Stimulated activated naive CD8-positive, alpha-beta T cell treated with anti-CD3 and anti-CD28 coated beads, Interleukin-15, Interleukin-2, amounts not matched to agents 100 ng/mL and 50 ng/mL, for 24 hours (primary cell): ENCODE measurements at regions not wholly inside any gene's neighbourhood (a gene's known extent, or its start where the extent isn't known, plus 50 kb on each side); places are given as distances from the start of the nearest gene placed in this dataset.

Experiments used
- H3K27ac Mint-ChIP-seq: one replicate; pipeline ENCODE4 v1.8.0; 2021; ENCODE audit warnings: mild to moderate bottlenecking, mixed read lengths
- H3K27me3 Mint-ChIP-seq: one replicate; pipeline ENCODE4 v1.8.0; 2021; ENCODE audit warnings: mixed read lengths
- H3K36me3 Mint-ChIP-seq: one replicate; pipeline ENCODE4 v1.8.0; 2021; ENCODE audit warnings: low read depth, mixed read lengths
- H3K4me1 Mint-ChIP-seq: one replicate; pipeline ENCODE4 v1.8.0; 2021; ENCODE audit warnings: low read depth, mixed read lengths
- H3K4me3 Mint-ChIP-seq: one replicate; pipeline ENCODE4 v1.8.0; 2021; ENCODE audit warnings: mild to moderate bottlenecking, mixed read lengths
- H3K9me3 Mint-ChIP-seq: one replicate; pipeline ENCODE4 v1.8.0; 2021; ENCODE audit warnings: mixed read lengths

DNA sequence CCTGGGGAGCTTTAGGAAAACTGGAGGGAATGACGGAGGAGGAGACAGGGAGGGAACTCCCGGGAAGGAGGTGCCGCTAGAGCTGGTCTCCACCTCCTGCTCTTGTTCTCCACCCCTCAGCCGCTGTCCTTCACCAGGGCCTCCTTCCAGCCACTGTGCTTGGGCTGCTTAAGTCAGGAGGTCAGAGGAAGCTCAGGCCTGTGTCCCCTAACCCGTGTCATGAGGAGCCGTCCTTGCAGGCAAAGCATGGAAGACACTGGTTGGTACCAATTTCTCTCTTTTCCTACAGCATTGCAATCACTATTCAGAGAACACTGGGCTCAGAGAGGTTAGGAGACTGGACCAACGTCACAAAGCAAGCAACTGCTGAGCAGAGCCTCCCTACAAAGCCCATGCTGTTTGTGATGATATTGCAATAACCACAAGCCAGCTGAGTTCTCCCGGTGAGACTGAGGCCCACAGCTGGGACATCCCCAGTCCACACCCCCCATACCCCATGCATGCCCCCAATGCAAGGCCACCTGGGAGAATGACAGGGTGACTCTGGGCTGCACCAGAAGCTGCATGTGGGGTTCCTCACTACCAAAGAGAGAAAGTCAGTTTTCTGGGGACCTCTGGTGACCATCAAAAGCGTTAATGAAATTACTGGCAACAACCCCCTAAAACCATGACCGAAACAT is 427.5 kb downstream of the NPHP4 start:
- no peaks in the 10 kb centered on the region for H3K4me1 Mint-ChIP-seq
- no peak overlapping the region for H3K27ac Mint-ChIP-seq
- no peaks in the 10 kb centered on the region for H3K36me3 Mint-ChIP-seq
- H3K4me3 Mint-ChIP-seq, result no peak overlapping the region
- peaks cover 11% of the 10 kb centered on the region for H3K9me3 Mint-ChIP-seq
- peaks cover 6% of the 10 kb centered on the region for H3K27me3 Mint-ChIP-seq

DNA sequence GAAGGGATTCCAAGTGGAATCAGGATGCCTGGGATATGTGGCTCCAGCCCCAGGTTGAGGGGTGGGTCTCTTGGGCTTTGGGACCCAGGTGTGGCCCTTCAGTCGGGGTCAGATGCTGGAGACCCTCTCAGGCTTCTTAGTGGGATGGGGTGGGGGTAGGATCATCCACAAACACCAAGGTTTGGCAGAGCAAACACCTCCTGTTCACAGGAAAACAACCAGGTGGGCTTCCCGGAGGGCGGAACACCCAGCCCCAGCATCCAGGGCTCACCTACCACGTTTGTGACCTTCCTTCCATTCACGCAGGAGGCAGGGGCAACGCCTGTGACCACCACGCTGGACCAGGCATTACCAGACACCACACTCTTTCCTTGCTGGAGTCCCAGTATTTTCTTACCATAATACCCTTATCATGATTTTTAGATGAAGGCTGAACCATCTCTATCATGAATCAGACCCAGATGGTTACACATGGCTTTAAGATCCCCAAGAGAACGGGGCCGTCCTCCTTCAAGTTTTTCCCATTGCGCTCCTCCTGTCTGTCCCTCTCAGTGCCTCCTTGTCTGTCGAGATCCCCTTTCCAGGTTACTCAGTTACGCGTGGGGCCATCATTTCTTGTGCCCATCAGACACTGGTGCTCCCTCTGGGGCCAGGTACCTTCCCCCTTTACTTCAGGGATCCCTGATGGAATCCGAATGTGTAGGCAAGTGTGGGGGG is 428.2 kb downstream of the NPHP4 start:
- no peaks in the 10 kb centered on the region for H3K36me3 Mint-ChIP-seq
- H3K27me3 Mint-ChIP-seq, result peaks cover 6% of the 10 kb centered on the region
- no peak overlapping the region for H3K4me3 Mint-ChIP-seq
- H3K4me1 Mint-ChIP-seq, result no peaks in the 10 kb centered on the region
- H3K27ac Mint-ChIP-seq, result no peak overlapping the region
- peaks cover 7% of the 10 kb centered on the region for H3K9me3 Mint-ChIP-seq

DNA sequence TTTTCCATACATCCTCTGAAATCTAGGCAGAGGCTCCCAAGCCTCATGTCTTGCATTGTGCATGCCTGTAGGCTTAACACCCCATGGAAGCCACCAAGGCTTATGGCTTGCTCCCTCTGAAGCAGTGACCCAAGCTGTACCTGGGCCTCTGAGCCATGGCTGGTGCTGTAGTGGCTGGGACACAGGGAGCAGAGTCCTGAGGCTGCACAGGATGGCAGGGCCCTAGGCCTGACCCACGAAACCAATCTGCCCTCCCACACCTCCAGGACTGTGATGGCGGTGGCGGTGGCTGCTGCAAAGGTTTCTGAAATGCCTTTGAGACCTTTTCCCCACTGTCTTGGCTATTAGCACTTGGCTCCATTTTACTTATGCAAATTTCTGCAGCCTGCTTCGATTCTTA is 429.5 kb downstream of the NPHP4 start:
- Mint-ChIP-seq H3K36me3 (no peaks in the 10 kb centered on the region), H3K27ac (no peak overlapping the region), H3K4me1 (no peaks in the 10 kb centered on the region), H3K9me3 (peaks cover 11% of the 10 kb centered on the region), H3K27me3 (peaks cover 6% of the 10 kb centered on the region), H3K4me3 (no peak overlapping the region)

DNA sequence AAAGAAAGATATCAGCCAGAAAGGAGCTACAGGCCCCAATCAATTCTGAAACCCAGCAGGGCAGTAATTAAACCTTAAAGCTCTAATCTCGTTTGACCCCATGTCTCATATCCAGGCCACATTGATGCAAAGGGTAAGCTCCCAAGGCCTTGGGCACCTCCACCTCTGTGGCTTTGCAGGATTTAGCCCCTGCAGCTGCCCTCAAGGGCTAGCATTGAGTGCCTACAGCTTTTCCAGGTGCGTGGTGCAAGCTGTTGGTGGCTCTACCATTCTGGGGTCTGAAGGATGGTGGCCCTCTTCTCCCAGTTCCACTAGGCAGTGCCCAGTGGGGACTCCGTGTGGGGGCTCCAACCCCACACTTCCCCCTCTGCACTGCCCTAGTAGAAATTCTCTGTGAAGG is 429.9 kb downstream of the NPHP4 start:
- H3K9me3 Mint-ChIP-seq, result peaks cover 11% of the 10 kb centered on the region
- no peak overlapping the region for H3K4me3 Mint-ChIP-seq
- H3K36me3 Mint-ChIP-seq, result no peaks in the 10 kb centered on the region
- no peak overlapping the region for H3K27ac Mint-ChIP-seq
- H3K4me1 Mint-ChIP-seq, result no peaks in the 10 kb centered on the region
- H3K27me3 Mint-ChIP-seq, result peaks cover 6% of the 10 kb centered on the region

DNA sequence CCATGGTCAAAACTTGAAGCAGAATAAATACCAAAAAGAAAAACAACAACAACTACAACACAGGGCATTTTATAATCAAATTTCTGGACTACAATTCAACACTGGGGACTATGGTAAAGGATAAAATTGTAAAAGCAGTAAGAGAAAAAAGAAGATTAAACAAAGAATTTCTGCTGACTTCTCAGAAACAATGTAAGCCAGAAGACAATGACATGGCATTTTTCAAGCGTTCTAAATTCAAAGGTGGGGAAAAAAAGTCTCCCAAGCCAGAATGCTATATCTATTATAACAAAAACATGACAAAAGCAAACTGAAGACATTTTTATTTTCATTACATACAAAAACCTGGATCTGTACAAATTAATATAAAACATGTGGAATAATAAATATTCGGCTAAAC is 433.1 kb downstream of the NPHP4 start:
- peaks cover 4% of the 10 kb centered on the region for H3K27me3 Mint-ChIP-seq
- no peaks in the 10 kb centered on the region for H3K4me1 Mint-ChIP-seq
- no peaks in the 10 kb centered on the region for H3K36me3 Mint-ChIP-seq
- H3K27ac Mint-ChIP-seq, result no peak overlapping the region
- H3K4me3 Mint-ChIP-seq, result no peak overlapping the region
- peaks cover 11% of the 10 kb centered on the region for H3K9me3 Mint-ChIP-seq

DNA sequence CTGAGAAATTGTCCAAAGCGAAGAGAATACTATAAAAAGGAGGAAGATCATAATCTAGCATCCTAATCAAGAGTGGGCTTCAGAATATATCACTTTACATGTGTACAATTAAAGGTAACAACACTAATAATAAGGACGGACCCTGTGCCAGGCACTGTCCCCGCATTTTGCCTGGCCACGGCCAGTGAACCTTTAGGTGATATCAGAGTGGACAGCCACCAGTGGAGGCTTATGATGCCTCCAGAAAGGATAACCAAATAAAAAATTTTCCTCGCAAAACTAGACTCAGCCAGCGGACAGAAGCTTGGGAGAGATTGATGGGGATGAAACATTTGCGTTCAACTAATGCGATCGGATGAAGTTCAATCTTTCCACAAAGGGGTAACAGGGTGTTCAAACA is 436.4 kb downstream of the NPHP4 start:
- no peaks in the 10 kb centered on the region for H3K4me1 Mint-ChIP-seq
- peaks cover 11% of the 10 kb centered on the region for H3K9me3 Mint-ChIP-seq
- no peak overlapping the region for H3K27ac Mint-ChIP-seq
- no peaks in the 10 kb centered on the region for H3K36me3 Mint-ChIP-seq
- peaks cover 6% of the 10 kb centered on the region for H3K27me3 Mint-ChIP-seq
- H3K4me3 Mint-ChIP-seq, result no peak overlapping the region

DNA sequence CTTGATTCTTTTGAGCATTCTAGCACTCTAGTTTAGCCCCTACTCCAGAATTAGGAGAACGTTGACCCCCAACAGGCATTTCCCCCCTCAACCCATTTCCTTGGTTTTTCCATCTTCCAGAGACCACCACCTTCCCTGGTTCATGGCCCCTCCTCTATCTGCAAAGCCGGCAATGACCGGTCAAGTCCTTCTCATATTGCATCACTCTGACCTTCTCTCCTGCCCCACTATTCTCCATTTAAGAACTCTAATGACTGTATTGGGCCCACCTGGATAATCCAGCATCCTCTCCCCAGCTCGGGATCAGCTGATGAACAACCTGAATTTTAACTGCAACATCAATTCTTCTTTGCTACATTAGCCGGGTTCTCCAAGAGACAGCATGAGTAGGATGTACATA is 437.4 kb downstream of the NPHP4 start:
- H3K4me1 Mint-ChIP-seq, result no peaks in the 10 kb centered on the region
- peaks cover 14% of the 10 kb centered on the region for H3K27me3 Mint-ChIP-seq
- H3K27ac Mint-ChIP-seq, result no peak overlapping the region

DNA sequence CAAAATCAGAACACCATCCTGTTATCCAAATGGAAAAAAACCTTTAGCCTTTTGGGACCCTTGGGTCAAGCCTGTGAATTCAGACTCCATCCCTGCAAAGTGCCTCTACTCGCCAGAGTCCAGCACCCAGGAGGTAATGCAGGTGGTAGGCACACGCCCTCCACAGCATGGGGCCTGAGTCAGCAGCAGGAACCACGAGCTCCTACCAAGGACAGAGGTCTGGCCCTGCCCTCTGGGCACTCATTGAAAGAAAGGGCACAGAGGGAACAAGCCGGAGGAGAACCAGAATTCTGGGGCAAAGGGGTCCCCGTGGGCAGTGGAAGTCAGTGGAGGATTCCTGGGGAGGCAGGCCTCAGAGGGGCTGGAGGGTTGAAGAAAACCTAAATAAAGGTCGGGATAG is 438.1 kb downstream of the NPHP4 start:
- H3K36me3 Mint-ChIP-seq, result no peaks in the 10 kb centered on the region
- peaks cover 20% of the 10 kb centered on the region for H3K27me3 Mint-ChIP-seq
- no peak overlapping the region for H3K4me3 Mint-ChIP-seq
- H3K9me3 Mint-ChIP-seq, result peaks cover 13% of the 10 kb centered on the region
- no peaks in the 10 kb centered on the region for H3K4me1 Mint-ChIP-seq
- H3K27ac Mint-ChIP-seq, result no peak overlapping the region

More for the DNA sequence above, 437.4 kb downstream of the NPHP4 start:
- no peak overlapping the region for H3K4me3 Mint-ChIP-seq
- peaks cover 13% of the 10 kb centered on the region for H3K9me3 Mint-ChIP-seq
- no peaks in the 10 kb centered on the region for H3K36me3 Mint-ChIP-seq

DNA sequence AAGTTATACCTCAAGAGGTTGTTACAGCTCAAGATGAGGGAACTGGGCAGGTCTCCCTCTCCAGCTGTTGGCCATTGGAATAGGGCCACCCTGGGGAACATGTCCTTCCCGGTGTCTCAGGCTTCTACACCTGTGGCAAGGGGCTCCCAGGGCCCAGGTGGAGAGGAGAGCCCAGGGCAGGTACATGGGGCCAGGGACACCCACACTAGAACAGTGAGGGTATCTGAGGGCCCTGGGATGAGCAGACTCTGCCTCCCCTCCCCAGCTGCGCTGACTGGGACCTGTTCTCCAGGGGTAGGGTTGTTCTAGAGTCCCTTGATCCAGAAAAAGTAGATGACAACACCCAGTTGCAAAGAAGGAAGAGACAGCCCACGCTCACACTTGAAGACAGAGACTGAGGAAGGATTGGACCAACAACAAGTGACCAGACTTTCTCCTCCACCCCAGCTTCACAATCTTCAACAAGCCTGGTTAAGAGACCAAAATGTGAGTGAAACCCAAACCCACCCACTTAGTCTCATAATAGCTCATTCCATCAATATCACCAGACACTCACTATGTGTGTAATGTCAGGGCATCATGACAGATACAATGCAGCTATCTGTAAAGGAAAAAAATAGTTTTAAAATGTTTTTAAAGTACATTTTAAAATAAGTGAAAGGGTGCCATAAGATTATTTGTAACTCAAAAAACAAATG is 439.3 kb downstream of the NPHP4 start:
- Mint-ChIP-seq H3K9me3 (peaks cover 4% of the 10 kb centered on the region), H3K4me1 (no peaks in the 10 kb centered on the region), H3K27ac (no peak overlapping the region), H3K4me3 (no peak overlapping the region), H3K36me3 (no peaks in the 10 kb centered on the region), H3K27me3 (peaks cover 24% of the 10 kb centered on the region)

DNA sequence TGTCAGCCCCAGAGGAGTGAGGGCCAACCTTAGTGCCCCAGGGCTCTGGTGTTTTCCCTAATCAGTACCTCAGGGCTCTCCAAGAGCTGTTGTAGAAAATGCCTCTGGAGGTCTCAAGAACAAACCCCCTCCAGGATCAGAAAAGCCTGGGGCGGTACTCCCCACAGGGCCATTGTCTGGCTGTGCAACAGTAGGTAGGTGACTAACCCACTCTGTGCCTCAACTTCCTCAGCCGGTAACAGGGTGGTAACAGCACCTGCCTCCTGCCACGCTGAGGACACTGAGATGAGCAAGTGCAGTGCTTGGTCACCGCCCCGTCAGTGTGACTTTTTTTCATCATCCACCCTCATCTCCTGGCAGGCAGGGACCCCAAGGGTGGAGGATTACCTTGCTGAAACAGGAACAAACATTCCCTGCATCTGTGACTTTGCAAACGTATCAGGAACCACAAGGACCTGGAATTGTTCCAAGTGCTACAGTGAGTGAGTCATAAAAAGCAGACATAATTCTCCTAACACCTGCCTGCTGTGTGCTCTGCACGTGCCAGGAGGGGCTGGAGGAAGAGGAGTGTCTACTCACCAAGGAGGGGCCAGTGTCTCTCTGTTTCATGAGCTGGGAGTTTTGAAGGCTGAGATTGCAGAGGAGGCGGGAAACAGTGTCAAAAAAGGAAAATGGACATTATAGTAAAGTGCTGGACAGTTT is 440.8 kb downstream of the NPHP4 start:
- Mint-ChIP-seq H3K4me1 (no peaks in the 10 kb centered on the region), H3K4me3 (no peak overlapping the region), H3K9me3 (peaks cover 2% of the 10 kb centered on the region), H3K27ac (no peak overlapping the region), H3K36me3 (no peaks in the 10 kb centered on the region), H3K27me3 (peaks cover 26% of the 10 kb centered on the region)

DNA sequence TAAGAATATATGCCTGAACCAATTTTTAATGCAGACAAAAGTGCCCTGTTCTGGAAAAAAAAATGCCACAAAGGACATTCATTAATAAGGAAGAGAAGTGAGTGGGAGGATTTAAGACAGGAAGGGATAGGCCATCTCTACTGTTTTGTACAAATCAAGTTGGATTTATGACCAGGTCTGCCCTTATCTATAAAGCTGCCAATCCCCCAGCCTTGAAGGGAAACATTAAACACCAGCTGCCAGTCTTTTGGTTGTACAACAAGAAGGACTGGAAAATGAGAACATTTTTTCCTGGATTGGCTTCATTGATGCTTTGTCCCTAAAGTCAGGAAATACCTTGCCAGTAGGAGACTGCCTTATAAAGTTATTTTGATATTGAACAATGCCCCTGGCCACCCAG is 444.0 kb downstream of the NPHP4 start:
- peaks cover 2% of the 10 kb centered on the region for H3K9me3 Mint-ChIP-seq
- H3K4me1 Mint-ChIP-seq, result no peaks in the 10 kb centered on the region
- no peaks in the 10 kb centered on the region for H3K36me3 Mint-ChIP-seq
- H3K27me3 Mint-ChIP-seq, result peaks cover 34% of the 10 kb centered on the region
- no peak overlapping the region for H3K4me3 Mint-ChIP-seq
- no peak overlapping the region for H3K27ac Mint-ChIP-seq

DNA sequence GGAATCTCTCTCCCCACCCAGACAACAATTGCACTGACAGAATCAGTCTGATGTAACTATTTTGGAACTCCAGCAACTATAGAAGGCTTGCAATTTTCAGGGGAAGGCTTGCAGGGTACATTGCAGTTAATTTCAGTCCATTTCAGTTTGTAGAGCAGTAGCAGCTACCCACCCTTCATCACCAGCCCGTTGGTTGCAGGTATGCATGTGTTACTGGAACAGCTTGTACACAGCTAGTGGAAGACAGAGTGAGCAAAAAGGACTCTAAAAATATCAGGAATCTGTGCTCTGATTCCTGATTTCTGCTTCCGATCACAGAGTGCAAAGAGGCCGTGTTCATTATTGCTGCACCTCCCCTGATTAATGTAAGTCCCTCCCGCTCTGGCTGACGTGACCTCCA is 449.0 kb downstream of the NPHP4 start:
- Mint-ChIP-seq H3K36me3 (no peaks in the 10 kb centered on the region), H3K27ac (no peak overlapping the region), H3K4me1 (no peaks in the 10 kb centered on the region), H3K27me3 (peaks cover 48% of the 10 kb centered on the region), H3K9me3 (no peaks in the 10 kb centered on the region), H3K4me3 (no peak overlapping the region)

DNA sequence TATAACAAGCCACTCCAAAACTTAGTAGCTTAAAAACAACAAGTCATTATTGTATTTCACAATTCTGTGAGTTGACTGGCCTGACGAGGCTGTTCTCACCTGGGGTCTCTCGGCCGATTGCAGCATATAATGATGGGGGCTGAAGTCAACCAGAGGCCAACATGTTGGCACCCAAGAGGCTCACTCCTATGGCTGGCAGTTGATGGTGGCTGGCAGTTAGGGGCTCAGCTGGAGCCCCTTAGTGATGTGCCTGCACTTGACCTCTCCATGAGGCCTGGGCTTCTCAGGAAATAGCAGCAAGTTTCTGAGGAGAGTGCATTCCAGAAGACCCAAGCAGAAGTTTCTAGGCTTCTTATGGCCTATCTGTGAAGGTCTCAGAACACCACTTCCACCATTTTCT is 459.4 kb downstream of the NPHP4 start:
- Mint-ChIP-seq H3K27ac (no peak overlapping the region), H3K27me3 (peaks cover 13% of the 10 kb centered on the region), H3K4me3 (no peak overlapping the region), H3K36me3 (no peaks in the 10 kb centered on the region), H3K4me1 (no peaks in the 10 kb centered on the region), H3K9me3 (peaks cover 10% of the 10 kb centered on the region)

DNA sequence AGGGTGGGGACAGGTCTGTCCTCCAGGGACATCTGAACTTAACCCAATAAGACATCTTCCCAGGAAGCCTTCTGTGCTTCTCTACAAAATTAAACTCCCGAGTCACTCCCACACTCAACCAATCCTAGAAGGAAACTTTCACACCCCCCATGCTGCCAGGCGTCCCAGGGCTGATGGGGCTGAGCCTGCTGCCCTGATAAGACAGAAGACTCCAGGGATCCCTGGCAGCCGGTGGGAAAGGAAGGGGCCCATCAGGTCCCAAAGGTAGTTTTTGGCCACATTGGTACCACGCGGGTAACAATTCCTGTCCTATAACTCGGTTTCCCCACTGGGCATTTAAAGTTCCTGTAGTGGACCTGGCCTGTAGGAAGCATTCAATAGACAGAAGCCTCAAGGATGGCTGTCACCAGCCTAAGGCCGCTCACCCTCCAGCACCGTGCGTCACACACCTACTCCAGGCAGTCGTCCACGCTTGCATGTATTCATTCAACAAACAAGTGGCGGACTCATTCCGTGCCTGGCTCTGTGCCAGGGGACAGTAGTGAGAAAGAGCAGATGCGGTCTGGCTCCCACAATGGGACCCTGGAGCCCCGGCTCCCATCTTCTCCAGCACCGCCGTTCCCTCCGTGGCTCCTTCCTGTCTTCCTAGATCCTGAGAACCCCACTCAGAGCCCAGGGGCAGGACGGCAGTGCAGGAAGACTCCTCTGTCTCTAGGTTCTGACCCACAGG is 465.2 kb downstream of the NPHP4 start:
- no peak overlapping the region for H3K27ac Mint-ChIP-seq
- no peaks in the 10 kb centered on the region for H3K36me3 Mint-ChIP-seq
- peaks cover 11% of the 10 kb centered on the region for H3K27me3 Mint-ChIP-seq

More for the DNA sequence above, 465.2 kb downstream of the NPHP4 start:
- H3K4me1 Mint-ChIP-seq, result no peaks in the 10 kb centered on the region
- peaks cover 10% of the 10 kb centered on the region for H3K9me3 Mint-ChIP-seq
- H3K4me3 Mint-ChIP-seq, result no peak overlapping the region
